ENCODE measurements at regions not wholly inside any gene's neighbourhood (a gene's known extent, or its start where the extent isn't known, plus 50 kb on each side); places are given as distances from the start of the nearest gene placed in this dataset.

- TF ChIP-seq, protein P1, sequence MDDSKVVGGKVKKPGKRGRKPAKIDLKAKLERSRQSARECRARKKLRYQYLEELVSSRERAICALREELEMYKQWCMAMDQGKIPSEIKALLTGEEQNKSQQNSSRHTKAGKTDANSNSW (CRISPR knock-in tag; IDR thresholded peaks at IDR 0.05; ENCODE audit: borderline replicate concordance), result no peak
- TF ChIP-seq ZBTB42 (CRISPR knock-in tag; IDR thresholded peaks at IDR 0.05), result no peak
- TF ChIP-seq TMF1 (CRISPR knock-in tag; IDR thresholded peaks at IDR 0.05; ENCODE audit: low read depth), result no peak
- TF ChIP-seq ZNF207 (IDR thresholded peaks at IDR 0.05; ENCODE audit: borderline replicate concordance), result no peak
- TF ChIP-seq AHR (CRISPR knock-in tag; IDR thresholded peaks at IDR 0.05), result no peak
- TF ChIP-seq NFYB (CRISPR knock-in tag; IDR thresholded peaks at IDR 0.05), result peak; percentile 45; the same call in 1 of the 2 replicates
- TF ChIP-seq TCF7L2 (IDR thresholded peaks at IDR 0.05; ENCODE audit: low read depth, low read length), result no peak
- peak; percentile 42 for TF ChIP-seq NFYC (CRISPR knock-in tag; IDR thresholded peaks at IDR 0.05)
- 0 out of 2 replicates have a peak, but pooled peaks have one; percentile 53 for TF ChIP-seq ZNF20 (CRISPR knock-in tag; IDR thresholded peaks at IDR 0.05)
- TF ChIP-seq MIER3 (CRISPR knock-in tag; IDR thresholded peaks at IDR 0.05; ENCODE audit: borderline replicate concordance), result no peak
- no peak for TF ChIP-seq TCF12 (IDR thresholded peaks at IDR 0.05)
- TF ChIP-seq TCF12 (CRISPR knock-in tag; IDR thresholded peaks at IDR 0.05), result no peak
- no peak for TF ChIP-seq ZSCAN22 (CRISPR knock-in tag; IDR thresholded peaks at IDR 0.05)
- no peak for TF ChIP-seq SMAD9 (CRISPR knock-in tag; IDR thresholded peaks at IDR 0.05)
- no peak for TF ChIP-seq BATF2 (CRISPR knock-in tag; IDR thresholded peaks at IDR 0.05)
- no peak for TF ChIP-seq CC2D1A (CRISPR knock-in tag; IDR thresholded peaks at IDR 0.05)
- no peak for TF ChIP-seq MBD4 (IDR thresholded peaks at IDR 0.05; ENCODE audit: borderline replicate concordance, low read length)
- TF ChIP-seq ESRRA (CRISPR knock-in tag; IDR thresholded peaks at IDR 0.05; ENCODE audit: low read depth), result no peak
- TF ChIP-seq TARDBP (CRISPR knock-in tag; IDR thresholded peaks at IDR 0.05), result no peak
- TF ChIP-seq IKZF1 (IDR thresholded peaks at IDR 0.05), result no peak
- no peak for TF ChIP-seq BORCS8-MEF2B (CRISPR knock-in tag; IDR thresholded peaks at IDR 0.05)
- no peak for TF ChIP-seq REPIN1 (CRISPR knock-in tag; IDR thresholded peaks at IDR 0.05; ENCODE audit: borderline replicate concordance, low read depth)
- no peak for TF ChIP-seq ZXDC (CRISPR knock-in tag; IDR thresholded peaks at IDR 0.05)
- in situ Hi-C loops (cut with HindIII; ENCODE audit: extremely low pct_ligation_motif_present, low pct_unique_long_range_greater_than_20kb), result no loop called here
- Histone ChIP-seq H3K4me1 (ENCODE audit: insufficient read depth, low read length) (no peaks in the 10 kb centered on the region), H3K79me2 (ENCODE audit: insufficient read depth, low read length) (no peaks in the 10 kb centered on the region), H3K9ac (ENCODE audit: insufficient read depth, low read depth, low read length) (no peak overlapping the region), H3K27me3 (ENCODE audit: control insufficient read depth in 1 of 2, insufficient read depth in 2 of 2, low read length in 2 of 2) (no peaks in the 10 kb centered on the region), H3K4me2 (ENCODE audit: low read depth, low read length) (peak overlapping the region; percentile 46), H3K9me3 (ENCODE audit: low read length) (no peaks in the 10 kb centered on the region), H2AFZ (ENCODE audit: low read length) (peak overlapping the region; percentile 67), H3K36me3 (replicated peaks in 1 of 2; ENCODE audit: control insufficient read depth in 1 of 2, insufficient read depth in 2 of 2, low read length in 2 of 2) (no peaks in the 10 kb centered on the region), H3K4me3 (replicated peaks in 1 of 3; ENCODE audit: insufficient read depth in 1 of 3, low read depth in 2 of 3, low read length in 3 of 3) (peak overlapping the region in 2 of 3 experiments; percentile 3 to 11; a peak in 2 of 6 replicates), H4K20me1 (ENCODE audit: insufficient read depth, low read length) (no peaks in the 10 kb centered on the region), H3K27ac (ENCODE audit: extremely low read length, insufficient read depth, low read length) (no peak overlapping the region)
- FAIRE-seq (no peak), ATAC-seq (peak; percentile 88), DNase-seq (ENCODE audit: low spot score) (peak; percentile 11)
- ChIA-PET POLR2A (no interaction called here), CTCF (ENCODE audit: low intra/inter-chr PET ratio, low total read pairs) (no interaction called here)
- intact Hi-C loops (cut with micrococcal nuclease; ENCODE audit: unreplicated experiment), result no loop called here
- 18% methylated on average over 8 of the region's 8 CpGs for WGBS (ENCODE audit: low lambda C conversion rate)
- no TSS peak for BruUV-seq (replicated peaks)
Observed at GRCh38 chr2:192669505-192670091, 474.9 kb upstream of the TMEFF2 start.
